SKM-1 (cell line): ENCODE measurements at regions not wholly inside any gene's neighbourhood (a gene's known extent, or its start where the extent isn't known, plus 50 kb on each side); places are given as distances from the start of the nearest gene placed in this dataset.
"Not testable (repeated sequence)": the region's sequence is repeated elsewhere in the genome, so short reads cannot be mapped to it uniquely, and the experiment has no call there.

Experiments
- DNase-seq: peaks from one replicate; lab custom pipeline; 2025; ENCODE audit not compliant: unreplicated experiment; lab: John Stamatoyannopoulos, UW

DNA sequence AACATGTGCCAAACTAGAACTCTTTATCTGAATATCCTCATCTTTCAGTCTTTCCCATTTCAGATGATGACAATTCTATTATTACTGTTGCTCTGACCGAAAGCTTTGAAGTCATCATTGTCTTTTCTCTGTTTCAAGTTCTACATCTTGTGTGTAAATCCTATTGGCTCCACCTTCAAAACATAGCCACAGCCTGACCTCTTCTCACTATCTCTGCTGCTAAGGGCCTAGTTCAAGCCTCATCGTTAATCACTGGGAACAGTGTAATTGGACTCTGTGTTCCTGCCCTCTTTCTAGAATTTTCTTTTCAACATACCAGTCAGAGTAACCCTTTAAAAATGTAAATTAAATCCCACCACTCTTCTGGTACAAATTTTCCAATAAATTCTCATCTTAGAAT lies 105.1 kb downstream of the OXSM start:
- no peak for DNase-seq

DNA sequence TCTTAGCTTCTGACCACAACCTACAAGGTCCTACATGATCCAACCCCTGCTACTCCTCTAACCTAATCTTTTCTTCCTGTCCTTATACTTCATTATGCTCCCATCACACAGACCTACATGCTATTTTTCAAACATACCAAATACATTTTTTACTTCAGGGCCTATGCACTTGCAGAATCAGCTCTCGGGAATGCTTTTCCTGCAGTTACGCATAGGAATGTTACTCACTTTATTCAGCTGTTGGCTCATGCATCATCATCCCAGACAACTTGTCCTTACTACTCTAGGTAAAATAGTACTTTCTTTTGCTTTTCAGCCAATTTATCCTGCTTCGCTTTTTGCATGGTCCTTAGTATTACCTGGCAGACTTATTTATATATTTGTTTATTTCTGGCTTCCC lies 105.6 kb downstream of the OXSM start:
- no peak for DNase-seq

DNA sequence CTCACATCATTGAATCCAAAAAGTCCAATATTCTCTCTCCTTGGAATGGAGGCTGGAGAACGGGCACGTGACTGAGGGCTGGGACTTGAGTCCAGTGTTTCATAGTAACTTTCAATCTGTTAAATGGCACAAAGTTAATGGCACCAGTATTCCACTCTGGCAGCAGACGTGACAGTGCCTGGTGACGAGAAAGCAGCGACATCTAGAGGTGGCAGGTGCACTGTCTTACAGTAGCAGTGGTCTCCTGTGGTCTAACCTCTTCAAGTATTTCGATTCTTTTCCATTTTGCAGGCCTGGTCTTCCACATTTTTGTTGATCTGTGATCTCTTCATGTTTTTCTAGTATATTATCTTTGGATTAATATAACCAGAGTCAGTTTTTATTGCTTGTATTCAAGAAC lies 107.1 kb downstream of the OXSM start:
- DNase-seq = no peak

DNA sequence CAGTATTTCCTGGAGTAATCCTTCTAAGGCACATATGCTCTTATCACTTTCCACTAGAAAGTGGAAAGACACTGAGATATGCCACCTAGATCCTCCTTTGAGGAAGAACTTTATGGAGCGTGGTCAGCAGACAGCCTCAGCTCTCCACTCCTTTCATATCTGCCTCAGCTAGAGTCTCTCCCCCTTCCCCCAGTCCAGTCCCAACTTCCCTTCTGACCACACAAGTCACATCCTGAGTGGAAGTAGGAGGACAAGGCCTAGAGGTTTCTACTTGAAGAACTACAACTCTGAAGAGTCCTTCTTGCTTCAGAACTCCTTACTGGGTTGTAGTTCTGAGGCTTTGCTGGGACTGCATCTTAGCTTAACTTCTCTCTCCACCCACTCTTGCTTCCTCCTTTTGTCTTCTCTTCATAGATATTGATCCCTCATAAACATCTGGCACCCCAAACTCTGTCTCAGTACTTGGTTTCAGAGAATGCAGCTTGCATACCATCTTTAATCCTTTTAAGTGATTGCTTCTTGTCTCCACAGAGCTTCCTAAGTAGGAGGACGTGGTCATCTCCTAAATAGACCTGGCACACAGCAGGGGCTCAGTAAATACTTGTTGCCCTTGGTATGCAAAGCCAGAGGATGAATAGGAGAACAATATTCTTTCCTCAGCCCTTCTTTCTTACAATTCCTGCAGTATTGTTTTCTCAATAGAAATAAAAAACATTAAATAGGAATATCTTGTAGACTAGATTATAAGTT lies 109.6 kb downstream of the OXSM start:
- DNase-seq = no peak

DNA sequence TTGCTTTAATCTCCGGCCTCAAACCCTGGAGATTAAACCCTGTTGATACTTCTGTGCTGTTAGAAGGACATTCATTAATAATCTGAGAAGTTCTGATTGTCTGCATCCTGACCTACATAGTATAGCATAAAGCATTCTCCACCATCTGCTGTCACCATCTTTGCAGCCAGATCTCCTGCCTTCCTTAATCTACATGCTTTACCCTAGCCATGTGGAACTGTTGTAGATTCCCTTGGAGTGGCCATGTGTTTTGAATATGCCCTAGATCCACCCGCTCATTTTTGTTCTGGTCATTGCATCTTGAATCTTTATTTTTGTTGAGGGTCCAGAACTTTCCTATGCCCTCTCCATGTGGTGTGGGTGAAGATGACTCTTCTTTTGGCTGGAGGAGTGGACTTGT lies 110.3 kb downstream of the OXSM start:
- no peak for DNase-seq

DNA sequence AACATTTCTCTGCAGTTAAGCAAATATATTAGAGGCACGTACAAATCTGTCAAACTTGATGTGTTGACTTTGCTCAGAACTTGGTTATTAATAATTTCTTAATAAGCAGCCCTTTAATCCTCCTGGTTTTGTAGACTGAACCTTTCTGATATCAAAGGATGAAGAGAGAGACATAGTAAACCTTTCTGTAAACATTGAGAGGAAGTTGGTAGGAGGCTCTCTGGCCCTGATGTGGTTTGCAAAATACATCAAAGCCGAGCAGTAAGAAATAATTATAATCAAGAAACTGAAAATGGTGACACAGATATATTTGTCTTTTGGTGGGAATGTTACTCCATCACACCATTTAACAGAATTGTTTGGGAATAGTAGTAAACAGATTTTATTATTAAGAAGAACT lies 111.9 kb downstream of the OXSM start:
- DNase-seq = no peak

DNA sequence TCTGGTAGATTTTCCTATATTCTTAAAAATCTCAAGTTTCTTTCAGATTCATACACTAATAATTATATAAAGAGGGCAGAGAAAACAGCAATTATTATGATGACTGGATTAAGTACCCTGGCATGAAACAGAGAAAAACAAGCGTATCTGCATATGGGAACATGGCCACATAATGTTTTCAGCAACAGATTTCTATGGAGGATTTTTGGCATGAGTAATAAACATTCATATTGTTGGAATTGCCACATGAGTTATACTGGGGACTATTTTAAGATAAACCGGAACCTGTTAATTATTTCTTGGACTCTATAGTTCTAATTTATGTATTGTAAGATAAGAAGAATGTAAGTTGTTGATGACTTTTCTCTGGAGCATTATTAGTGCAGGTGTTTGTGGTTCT lies 112.7 kb downstream of the OXSM start:
- DNase-seq = no peak

DNA sequence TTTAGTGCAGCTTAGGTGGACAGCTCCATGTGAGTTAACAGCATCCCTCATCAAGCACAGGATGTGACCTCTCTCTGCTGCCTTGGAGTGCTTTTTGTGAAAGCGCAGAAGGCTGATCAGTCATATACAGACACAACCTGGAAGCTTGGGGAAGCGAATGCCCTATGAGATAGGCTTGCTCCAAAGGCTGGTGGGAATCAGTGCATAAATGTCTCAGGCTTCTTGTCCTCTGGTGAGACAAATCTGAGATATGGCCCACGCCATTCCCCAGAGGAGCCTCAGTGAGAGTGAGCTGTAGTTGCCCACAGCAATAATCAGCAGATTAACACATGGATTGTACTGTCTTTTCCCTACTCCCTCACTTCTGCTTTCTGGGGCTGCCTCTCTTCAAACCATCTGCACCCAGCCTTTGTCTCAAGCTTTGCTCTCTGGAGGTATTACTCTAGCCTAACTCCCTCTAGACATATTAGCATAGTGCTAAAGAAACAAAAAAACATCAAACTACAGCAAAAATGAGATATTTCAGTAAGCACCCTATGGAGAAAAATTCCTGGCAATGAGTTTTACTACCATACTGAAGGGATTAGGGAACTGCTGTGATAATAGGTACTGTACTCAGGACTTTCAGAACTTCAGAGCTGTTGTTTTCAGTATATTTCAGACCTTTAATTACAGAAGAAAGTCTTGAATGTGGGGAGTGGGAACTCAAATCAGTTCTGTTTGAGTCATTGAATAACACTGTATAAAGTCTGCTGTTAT lies 113.7 kb downstream of the OXSM start:
- DNase-seq = no peak

DNA sequence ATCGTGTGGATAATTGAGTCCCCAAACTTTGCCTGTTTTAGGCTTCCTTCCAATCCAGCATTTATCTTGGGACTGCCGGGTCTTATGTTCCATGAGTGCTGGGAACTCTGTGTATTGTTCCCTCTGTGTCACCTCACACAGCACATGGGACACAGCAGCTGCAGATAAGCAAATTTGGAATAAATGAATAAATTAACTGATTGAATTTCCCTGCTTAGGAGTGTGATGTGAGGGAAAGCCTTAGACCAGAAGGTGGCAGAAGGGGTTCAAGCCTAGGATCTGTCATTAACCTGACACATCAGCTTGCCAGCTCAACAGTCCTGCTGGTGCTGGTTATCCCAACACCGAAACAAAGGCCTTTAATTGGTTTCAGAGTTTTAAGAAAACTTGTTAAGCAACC lies 114.3 kb downstream of the OXSM start:
- no peak for DNase-seq

DNA sequence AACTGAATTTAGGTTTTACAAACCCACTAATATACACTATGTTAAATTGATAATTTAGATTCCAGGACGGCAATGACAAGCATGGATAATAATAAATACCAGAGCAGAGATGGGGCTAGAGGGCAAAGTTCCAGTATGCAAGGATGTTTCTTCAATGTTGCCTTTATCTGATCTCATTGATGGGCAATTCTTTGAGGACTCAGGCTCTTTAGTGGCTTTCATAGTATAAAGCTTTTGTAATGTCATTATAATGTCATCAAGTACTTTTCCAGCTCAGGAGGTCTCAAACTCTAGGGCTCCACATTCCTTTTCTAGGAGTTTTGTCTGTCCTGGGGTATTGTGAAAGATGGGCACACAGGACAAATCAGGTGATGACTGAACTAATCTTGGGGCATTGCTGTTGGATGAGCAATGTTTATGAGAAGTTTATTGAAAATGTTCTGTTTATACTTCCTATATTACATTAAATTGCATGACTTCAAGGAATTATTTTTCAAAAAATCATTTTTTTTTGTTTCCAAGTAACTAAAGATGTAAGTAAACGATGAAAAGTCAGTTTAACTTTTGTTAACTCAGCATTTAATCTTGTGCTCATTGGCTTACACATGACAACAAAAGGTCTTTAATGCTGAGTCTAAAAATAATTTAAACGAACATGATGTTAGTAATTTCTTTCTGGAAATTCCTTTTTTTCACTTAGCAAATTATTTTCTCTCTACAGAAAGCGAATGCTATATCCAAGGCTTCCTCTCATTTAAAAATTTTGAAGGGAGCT lies 116.4 kb downstream of the OXSM start:
- DNase-seq = no peak

DNA sequence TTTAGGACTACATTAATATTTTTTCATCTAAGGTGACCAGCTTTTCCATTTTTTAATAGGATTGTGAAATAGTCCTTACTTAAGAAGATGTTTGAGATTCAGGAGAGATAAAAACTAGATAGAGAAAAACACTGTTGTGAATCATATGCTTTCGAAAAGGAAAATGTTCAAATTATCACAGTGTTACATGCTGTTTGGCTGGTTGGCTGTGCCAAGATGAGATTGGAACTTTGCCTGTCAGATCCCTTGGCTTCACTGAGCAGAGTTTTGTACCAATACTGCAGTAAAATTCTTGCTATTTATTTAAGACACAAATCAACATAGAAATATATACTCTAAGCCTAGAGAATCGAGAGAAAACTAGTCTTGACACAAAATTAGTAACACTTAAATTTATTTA lies 117.2 kb downstream of the OXSM start:
- DNase-seq = no peak

DNA sequence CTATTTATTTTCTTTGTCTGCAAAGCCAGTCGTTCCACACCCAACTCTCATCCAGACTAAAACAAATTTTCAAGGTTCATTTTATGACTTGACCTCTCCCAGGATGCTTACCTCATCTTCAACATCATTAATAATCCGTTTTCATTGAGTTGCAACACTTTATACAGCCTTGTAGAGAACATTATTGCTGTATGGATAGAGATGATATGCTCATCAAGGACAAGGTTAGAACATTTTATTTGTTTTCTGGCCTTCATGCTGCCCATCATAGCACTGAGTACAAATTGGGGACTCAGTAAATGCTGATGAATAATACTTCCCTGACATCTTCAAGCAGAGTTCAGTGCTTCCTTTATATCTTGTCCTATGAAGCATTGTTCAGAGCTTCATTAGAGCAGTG lies 120.2 kb downstream of the OXSM start:
- no peak for DNase-seq

DNA sequence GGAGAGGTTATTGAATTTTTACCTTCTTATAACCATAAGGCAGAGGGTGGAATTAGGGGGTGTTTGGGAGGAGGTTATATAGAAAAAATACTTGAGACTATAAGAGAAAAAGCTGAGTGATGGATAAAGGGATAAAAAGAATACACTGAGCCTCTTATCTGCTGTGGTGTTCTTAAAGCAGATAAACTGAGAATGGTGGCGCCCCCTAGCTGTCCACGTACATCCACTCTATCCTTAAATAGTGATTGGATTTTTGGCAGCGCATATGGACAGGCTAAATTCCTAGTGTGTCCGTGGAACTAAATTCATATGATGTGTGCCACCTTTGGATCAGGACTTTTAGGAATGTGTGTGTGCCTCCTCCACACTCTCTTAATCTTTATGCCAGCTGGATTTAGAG lies 121.1 kb downstream of the OXSM start:
- DNase-seq = no peak

DNA sequence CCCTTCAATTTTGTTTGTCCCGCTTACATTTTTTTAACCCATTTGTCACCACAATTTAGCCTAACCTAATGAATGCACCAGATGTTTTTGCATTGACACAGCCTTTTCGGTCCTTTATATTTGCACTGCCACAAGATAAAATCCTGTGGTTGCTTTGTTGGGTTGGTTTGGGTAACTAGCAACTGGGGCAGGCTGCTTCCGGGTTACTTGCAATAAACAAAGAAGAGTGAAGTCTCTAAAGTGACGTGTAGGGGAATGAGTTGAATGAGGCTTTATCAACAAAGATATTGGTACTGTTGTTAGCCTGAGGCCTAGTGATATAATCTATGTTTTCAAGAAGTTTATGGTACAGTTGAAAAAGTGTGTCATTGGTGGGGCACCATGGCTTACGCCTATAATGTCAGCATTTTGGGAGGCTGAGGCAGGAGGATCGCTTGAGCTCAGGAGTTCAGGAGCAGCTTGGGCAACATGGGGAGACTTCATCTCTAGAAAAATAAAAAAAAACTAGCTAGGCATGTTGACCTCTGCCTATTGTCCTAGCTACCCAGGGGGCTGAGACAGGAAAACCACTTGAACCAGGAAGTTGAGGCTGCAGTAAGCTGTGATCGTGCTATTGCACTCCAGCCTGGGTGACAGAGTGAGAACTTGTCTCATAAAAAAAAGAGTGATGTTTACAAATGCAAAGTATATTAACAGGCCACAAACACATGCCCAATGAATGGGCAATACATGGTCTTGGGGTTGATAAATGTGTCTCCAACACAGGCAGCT lies 121.8 kb downstream of the OXSM start:
- no peak for DNase-seq

DNA sequence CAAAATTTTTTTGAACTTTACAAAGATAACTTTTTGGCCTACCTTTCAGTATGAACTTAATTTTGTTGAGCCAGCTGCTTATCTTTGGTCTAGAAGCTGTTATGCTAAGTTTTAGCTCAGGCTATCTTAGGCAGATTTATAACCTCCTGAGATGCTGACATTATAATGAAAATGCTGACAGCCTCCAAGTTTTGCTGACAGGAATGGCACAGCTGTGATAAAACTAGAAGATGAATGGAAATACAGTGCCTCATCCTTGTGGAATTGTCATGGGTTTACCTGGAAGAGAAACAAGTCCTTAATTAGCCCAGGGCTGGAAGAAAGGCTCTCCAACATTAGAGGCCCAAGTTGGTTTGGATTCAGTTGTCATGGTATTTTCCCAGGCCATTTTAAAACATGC lies 123.3 kb downstream of the OXSM start:
- no peak for DNase-seq

DNA sequence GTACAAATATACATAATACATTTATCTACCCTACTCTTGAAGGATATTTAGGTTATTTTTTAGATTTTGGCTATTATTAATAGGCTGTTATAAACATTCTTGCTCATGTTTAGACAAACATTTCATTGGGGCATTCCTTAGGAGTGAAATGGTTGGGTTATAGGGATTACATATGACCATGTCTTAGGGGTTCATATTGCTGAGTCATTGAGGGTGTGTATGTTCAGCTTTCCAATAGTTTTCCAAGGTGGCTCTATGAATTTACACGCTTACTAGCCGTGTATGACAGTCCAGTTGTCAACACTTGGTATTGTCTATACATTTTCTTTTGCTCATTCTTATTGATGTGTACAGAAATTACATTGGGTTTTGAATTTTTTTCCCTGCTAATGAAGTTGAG lies 125.8 kb downstream of the OXSM start:
- DNase-seq = no peak

DNA sequence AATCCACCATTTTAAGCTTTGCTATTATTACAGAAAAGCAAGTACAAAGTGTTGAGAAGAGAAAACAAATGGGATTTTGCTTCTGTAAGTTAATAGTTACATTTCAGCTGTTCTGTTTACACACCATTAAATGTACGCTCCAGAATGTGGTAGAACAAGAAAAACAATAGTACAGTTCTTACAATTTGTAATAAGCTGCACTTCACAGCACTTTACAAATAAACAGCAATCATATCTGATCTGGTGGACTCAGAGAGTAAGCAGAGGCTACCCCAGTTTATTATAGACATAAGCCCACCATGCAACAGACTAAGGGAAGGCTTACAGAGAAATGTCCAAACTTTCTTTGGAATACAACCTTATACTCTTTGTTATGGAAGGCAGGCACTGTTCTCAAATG lies 126.4 kb downstream of the OXSM start:
- no peak for DNase-seq

DNA sequence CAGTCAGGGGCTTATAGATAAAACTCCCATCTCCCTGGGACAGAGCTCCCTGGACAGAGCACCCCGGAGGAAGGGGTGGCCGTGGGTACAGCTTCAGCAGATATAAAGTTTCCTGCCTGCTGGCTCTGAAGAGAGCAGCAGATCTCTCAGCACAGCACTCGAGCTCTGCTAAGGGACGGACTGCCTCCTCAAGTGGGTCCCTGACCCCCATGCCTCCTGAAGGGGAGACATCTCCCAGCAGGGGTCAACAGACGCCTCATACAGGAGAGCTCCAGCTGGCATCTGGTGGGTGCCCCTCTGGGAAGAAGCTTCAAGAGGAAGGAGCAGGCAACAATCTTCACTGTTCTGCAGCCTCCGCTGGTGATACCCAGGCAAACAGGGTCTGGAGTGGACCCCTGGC lies 142.1 kb downstream of the OXSM start:
- not testable (repeated sequence) for DNase-seq

DNA sequence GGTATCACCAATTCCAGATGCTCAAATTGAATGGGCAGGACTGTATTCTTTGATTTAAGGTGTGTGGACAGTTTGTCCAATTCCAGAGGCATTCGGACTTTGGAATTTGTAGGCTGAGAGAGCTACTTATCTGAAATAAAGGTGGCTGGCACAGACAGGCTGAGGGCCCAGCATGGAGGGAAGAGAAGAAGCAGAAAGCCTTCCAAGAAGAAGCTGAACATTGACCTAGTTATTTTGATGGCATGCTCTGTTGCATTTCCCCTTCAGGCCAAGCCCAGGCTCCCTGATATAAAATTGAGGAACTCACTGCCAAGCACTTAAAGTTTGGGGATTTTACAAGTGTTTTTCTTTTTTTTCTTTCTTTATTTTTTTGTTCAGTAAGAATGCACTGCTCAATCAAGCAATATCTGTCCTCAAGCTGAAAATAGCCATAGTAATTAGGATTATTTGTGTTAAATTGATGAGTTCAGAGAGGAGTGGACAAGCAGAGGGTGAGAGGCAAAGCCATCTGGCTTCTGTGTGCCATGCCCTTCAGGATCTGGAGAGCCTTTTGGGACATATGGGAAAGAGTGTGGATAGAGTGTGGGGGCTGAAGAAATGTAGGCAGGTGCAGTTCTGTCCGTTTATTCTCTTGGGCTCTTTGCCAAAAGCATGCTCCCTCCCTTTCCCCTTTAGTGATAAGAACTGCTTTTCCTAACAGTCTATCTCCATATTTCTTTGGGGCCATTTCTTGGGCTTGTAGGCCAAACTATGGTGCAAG lies 148.9 kb downstream of the OXSM start:
- no peak for DNase-seq

DNA sequence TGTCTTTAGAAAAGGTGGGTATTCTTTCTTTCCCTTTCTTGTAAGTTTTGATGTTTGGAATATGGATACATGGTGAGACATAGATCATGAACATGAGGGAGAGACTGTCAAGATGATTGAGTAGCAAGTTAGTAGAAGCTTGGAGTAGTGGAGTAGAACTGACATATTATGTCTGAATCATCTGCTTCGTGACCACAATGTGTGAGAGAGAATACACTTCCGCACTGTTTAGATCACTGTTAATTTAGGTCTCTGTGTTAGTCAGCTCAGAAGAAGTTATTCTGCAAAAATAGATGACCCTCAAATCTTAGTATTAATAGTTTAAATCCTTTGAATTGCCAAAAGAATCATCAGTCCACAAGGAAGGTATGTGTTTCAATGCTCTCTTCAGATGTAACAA lies 151.0 kb downstream of the OXSM start:
- no peak for DNase-seq

DNA sequence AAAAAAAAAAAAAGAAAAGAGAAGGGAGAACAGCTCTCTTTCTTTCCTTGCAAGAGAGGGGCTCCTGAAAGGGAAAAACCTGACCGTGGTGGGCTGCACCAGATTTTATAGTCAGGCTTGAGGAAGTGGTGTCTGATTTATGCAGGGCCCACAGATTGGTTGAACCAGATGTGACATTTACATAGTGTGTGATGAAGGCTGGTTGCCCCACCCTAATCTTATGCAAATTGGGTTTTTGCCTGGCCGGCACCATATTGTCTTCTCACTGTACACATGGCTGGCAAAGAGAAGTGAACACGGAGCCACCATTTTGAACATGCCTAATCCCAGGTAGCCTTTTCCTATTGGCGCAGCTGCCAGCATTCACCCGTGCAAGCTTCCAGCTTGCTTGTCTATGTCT lies 154.4 kb downstream of the OXSM start:
- no peak for DNase-seq
